WTC11 (cell line): ENCODE measurements at regions not wholly inside any gene's neighbourhood (a gene's known extent, or its start where the extent isn't known, plus 50 kb on each side); places are given as distances from the start of the nearest gene placed in this dataset.

ENCODE experiments used
- ATAC-seq: fragments of 200-7000 bp; cut with Tn5 transposase; 2 replicates; pipeline ENCODE4 v1.10.0; 2021; ENCODE audit warnings: mild to moderate bottlenecking, moderate library complexity
- CTCF ChIA-PET: fragments of 300-600 bp; sonication (Branson Sonifier 250); formaldehyde crosslinking; loops from one replicate; lab custom pipeline; 2021; ENCODE audit warnings: antibody characterized with exemption; lab: Charles Lee
- POLR2A ChIA-PET: fragments of 350-600 bp; sonication (Branson Sonifier 250); formaldehyde crosslinking; loops from one replicate; lab custom pipeline; 2021; ENCODE audit warnings: antibody characterized with exemption; lab: Charles Lee
- DNase-seq: peaks from one replicate; pipeline ENCODE4 v3.0.0; 2021; ENCODE audit warnings: low spot score
- H3K27ac Mint-ChIP-seq: 2 replicates; pipeline ENCODE4 v1.8.0; 2021; ENCODE audit warnings: mixed read lengths
- H3K27me3 Mint-ChIP-seq: 2 replicates; pipeline ENCODE4 v1.8.0; 2021; ENCODE audit warnings: low read depth, mild to moderate bottlenecking, moderate library complexity, mixed read lengths
- H3K36me3 Mint-ChIP-seq: 2 replicates; pipeline ENCODE4 v1.8.0; 2021; ENCODE audit warnings: mixed read lengths
- H3K4me1 Mint-ChIP-seq: 2 replicates; pipeline ENCODE4 v1.8.0; 2022; ENCODE audit warnings: mixed read lengths
- H3K4me3 Mint-ChIP-seq: 2 replicates; pipeline ENCODE4 v1.8.0; 2021; ENCODE audit warnings: mild to moderate bottlenecking, moderate library complexity, mixed read lengths
- H3K9me3 Mint-ChIP-seq: 2 replicates; pipeline ENCODE4 v1.8.0; 2021; ENCODE audit warnings: mixed read lengths
- ATF1 ChIP-seq: sonication (generic); formaldehyde crosslinking; IDR thresholded peaks from 2 replicates; pipeline ENCODE4 v1.8.1; 2023; ENCODE audit warnings: mild to moderate bottlenecking, moderate library complexity, missing genetic modification reagents
- ATF2 ChIP-seq: sonication (generic); formaldehyde crosslinking; IDR thresholded peaks from 2 replicates; pipeline ENCODE4 v1.8.1; 2022; ENCODE audit warnings: low read depth, missing genetic modification reagents, borderline replicate concordance
- CREB1 ChIP-seq: sonication (generic); formaldehyde crosslinking; IDR thresholded peaks from 2 replicates; pipeline ENCODE4 v1.8.0; 2023; ENCODE audit warnings: mild to moderate bottlenecking, missing genetic modification reagents
- MYBL2 ChIP-seq: sonication (generic); formaldehyde crosslinking; IDR thresholded peaks from 2 replicates; pipeline ENCODE4 v1.8.1; 2023; ENCODE audit warnings: mild to moderate bottlenecking, moderate library complexity, missing genetic modification reagents
- NFATC4 ChIP-seq: fragments of 250-450 bp; sonication (Bioruptor Pico); IDR thresholded peaks from 2 replicates; pipeline ENCODE4 v1.9.0; 2021; ENCODE audit warnings: mild to moderate bottlenecking
- NFYB ChIP-seq: sonication (generic); formaldehyde crosslinking; conservative IDR thresholded peaks from 2 replicates; pipeline ENCODE4 v1.8.0; 2022; ENCODE audit warnings: low read depth, missing genetic modification reagents
- RELA ChIP-seq: sonication (generic); formaldehyde crosslinking; IDR thresholded peaks from 2 replicates; pipeline ENCODE4 v1.8.1; 2022; ENCODE audit warnings: missing genetic modification reagents, mild to moderate bottlenecking, borderline replicate concordance
- SOX15 ChIP-seq: fragments of 250-450 bp; sonication (Bioruptor Pico); IDR thresholded peaks from 2 replicates; pipeline ENCODE4 v1.9.0; 2021; ENCODE audit warnings: mild to moderate bottlenecking
- USF1 ChIP-seq: sonication (generic); formaldehyde crosslinking; IDR thresholded peaks from 2 replicates; pipeline ENCODE4 v1.8.0; 2022; ENCODE audit warnings: mild to moderate bottlenecking, missing genetic modification reagents
- ZBTB21 ChIP-seq: sonication (generic); formaldehyde crosslinking; IDR thresholded peaks from 2 replicates; pipeline ENCODE4 v1.8.1; 2023; ENCODE audit warnings: mild to moderate bottlenecking, missing genetic modification reagents, borderline replicate concordance
- ZNF121 ChIP-seq: sonication (generic); formaldehyde crosslinking; IDR thresholded peaks from 2 replicates; pipeline ENCODE4 v1.8.0; 2023; ENCODE audit warnings: missing genetic modification reagents
- ZNF138 ChIP-seq: sonication (generic); formaldehyde crosslinking; conservative IDR thresholded peaks from 2 replicates; pipeline ENCODE4 v1.8.1; 2022; ENCODE audit warnings: mild to moderate bottlenecking, moderate library complexity, missing genetic modification reagents
- ZNF219 ChIP-seq: sonication (generic); formaldehyde crosslinking; IDR thresholded peaks from 2 replicates; pipeline ENCODE4 v1.8.0; 2023; ENCODE audit warnings: missing genetic modification reagents, mild to moderate bottlenecking, borderline replicate concordance
- ZNF416 ChIP-seq: fragments of 250-450 bp; sonication (Bioruptor Pico); IDR thresholded peaks from 2 replicates; pipeline ENCODE4 v1.9.0; 2021; ENCODE audit warnings: mild to moderate bottlenecking, inconsistent platforms
- TF ChIP-seq, protein P1 (sequence below): sonication (generic); formaldehyde crosslinking; conservative IDR thresholded peaks from 2 replicates; pipeline ENCODE4 v1.8.1; 2023; ENCODE audit warnings: mild to moderate bottlenecking, low read depth, missing genetic modification reagents, moderate library complexity
- TF ChIP-seq, protein P2 (sequence below): sonication (generic); formaldehyde crosslinking; IDR thresholded peaks from 2 replicates; pipeline ENCODE4 v1.8.1; 2023; ENCODE audit warnings: mild to moderate bottlenecking, missing genetic modification reagents, borderline replicate concordance
- TF ChIP-seq, protein P3 (sequence below): sonication (generic); formaldehyde crosslinking; IDR thresholded peaks from 2 replicates; pipeline ENCODE4 v1.8.1; 2023; ENCODE audit warnings: mild to moderate bottlenecking, missing genetic modification reagents
- TF ChIP-seq, protein P4 (sequence below): sonication (generic); formaldehyde crosslinking; IDR thresholded peaks from 2 replicates; pipeline ENCODE4 v1.8.0; 2023; ENCODE audit warnings: missing genetic modification reagents, mild to moderate bottlenecking, borderline replicate concordance
- TF ChIP-seq, protein P5 (sequence below): sonication (generic); formaldehyde crosslinking; IDR thresholded peaks from 2 replicates; pipeline ENCODE4 v1.8.1; 2023; ENCODE audit warnings: mild to moderate bottlenecking, missing genetic modification reagents

DNA sequence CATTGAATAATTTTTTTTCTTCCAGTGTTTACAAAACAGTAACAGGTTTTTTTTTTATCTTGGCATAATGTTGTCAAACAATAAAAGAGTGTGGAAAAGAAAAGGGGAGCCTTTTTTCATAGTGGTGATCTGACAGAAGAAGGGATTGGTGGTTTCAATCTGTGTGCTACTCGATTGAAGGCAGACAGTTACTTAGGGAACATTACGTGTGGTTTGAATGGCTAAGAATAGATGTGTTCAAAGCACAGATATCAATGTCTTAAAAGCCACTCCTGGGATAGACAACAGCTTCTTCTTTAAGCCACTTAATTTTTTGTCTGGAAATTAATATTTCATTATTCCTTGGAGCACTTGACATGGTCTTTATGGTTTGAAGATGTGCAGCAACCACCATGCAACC lies 558.6 kb upstream of the ADGRL2 start:
- Mint-ChIP-seq H3K27ac (no peak overlapping the region), H3K9me3 (peaks cover 25% of the 10 kb centered on the region)
- ATAC-seq = no peak
- TF ChIP-seq, protein P1, sequence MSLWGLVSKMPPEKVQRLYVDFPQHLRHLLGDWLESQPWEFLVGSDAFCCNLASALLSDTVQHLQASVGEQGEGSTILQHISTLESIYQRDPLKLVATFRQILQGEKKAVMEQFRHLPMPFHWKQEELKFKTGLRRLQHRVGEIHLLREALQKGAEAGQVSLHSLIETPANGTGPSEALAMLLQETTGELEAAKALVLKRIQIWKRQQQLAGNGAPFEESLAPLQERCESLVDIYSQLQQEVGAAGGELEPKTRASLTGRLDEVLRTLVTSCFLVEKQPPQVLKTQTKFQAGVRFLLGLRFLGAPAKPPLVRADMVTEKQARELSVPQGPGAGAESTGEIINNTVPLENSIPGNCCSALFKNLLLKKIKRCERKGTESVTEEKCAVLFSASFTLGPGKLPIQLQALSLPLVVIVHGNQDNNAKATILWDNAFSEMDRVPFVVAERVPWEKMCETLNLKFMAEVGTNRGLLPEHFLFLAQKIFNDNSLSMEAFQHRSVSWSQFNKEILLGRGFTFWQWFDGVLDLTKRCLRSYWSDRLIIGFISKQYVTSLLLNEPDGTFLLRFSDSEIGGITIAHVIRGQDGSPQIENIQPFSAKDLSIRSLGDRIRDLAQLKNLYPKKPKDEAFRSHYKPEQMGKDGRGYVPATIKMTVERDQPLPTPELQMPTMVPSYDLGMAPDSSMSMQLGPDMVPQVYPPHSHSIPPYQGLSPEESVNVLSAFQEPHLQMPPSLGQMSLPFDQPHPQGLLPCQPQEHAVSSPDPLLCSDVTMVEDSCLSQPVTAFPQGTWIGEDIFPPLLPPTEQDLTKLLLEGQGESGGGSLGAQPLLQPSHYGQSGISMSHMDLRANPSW = no peak
- TF ChIP-seq, protein P2, sequence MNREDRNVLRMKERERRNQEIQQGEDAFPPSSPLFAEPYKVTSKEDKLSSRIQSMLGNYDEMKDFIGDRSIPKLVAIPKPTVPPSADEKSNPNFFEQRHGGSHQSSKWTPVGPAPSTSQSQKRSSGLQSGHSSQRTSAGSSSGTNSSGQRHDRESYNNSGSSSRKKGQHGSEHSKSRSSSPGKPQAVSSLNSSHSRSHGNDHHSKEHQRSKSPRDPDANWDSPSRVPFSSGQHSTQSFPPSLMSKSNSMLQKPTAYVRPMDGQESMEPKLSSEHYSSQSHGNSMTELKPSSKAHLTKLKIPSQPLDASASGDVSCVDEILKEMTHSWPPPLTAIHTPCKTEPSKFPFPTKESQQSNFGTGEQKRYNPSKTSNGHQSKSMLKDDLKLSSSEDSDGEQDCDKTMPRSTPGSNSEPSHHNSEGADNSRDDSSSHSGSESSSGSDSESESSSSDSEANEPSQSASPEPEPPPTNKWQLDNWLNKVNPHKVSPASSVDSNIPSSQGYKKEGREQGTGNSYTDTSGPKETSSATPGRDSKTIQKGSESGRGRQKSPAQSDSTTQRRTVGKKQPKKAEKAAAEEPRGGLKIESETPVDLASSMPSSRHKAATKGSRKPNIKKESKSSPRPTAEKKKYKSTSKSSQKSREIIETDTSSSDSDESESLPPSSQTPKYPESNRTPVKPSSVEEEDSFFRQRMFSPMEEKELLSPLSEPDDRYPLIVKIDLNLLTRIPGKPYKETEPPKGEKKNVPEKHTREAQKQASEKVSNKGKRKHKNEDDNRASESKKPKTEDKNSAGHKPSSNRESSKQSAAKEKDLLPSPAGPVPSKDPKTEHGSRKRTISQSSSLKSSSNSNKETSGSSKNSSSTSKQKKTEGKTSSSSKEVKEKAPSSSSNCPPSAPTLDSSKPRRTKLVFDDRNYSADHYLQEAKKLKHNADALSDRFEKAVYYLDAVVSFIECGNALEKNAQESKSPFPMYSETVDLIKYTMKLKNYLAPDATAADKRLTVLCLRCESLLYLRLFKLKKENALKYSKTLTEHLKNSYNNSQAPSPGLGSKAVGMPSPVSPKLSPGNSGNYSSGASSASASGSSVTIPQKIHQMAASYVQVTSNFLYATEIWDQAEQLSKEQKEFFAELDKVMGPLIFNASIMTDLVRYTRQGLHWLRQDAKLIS (CRISPR knock-in tag) = no peak
- TF ChIP-seq NFYB (no peak), RELA (CRISPR knock-in tag) (no peak), ZNF138 (CRISPR knock-in tag) (no peak), CREB1 (CRISPR knock-in tag) (no peak), ATF2 (no peak), ZBTB21 (CRISPR knock-in tag) (no peak), ZNF219 (no peak), USF1 (CRISPR knock-in tag) (no peak), ZNF416 (CRISPR knock-in tag) (no peak), ATF1 (CRISPR knock-in tag) (no peak), MYBL2 (CRISPR knock-in tag) (no peak), ZNF121 (CRISPR knock-in tag) (no peak), SOX15 (CRISPR knock-in tag) (no peak), NFATC4 (CRISPR knock-in tag) (no peak)
- TF ChIP-seq, protein P3, sequence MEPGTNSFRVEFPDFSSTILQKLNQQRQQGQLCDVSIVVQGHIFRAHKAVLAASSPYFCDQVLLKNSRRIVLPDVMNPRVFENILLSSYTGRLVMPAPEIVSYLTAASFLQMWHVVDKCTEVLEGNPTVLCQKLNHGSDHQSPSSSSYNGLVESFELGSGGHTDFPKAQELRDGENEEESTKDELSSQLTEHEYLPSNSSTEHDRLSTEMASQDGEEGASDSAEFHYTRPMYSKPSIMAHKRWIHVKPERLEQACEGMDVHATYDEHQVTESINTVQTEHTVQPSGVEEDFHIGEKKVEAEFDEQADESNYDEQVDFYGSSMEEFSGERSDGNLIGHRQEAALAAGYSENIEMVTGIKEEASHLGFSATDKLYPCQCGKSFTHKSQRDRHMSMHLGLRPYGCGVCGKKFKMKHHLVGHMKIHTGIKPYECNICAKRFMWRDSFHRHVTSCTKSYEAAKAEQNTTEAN (CRISPR knock-in tag) = no peak
- TF ChIP-seq, protein P4, sequence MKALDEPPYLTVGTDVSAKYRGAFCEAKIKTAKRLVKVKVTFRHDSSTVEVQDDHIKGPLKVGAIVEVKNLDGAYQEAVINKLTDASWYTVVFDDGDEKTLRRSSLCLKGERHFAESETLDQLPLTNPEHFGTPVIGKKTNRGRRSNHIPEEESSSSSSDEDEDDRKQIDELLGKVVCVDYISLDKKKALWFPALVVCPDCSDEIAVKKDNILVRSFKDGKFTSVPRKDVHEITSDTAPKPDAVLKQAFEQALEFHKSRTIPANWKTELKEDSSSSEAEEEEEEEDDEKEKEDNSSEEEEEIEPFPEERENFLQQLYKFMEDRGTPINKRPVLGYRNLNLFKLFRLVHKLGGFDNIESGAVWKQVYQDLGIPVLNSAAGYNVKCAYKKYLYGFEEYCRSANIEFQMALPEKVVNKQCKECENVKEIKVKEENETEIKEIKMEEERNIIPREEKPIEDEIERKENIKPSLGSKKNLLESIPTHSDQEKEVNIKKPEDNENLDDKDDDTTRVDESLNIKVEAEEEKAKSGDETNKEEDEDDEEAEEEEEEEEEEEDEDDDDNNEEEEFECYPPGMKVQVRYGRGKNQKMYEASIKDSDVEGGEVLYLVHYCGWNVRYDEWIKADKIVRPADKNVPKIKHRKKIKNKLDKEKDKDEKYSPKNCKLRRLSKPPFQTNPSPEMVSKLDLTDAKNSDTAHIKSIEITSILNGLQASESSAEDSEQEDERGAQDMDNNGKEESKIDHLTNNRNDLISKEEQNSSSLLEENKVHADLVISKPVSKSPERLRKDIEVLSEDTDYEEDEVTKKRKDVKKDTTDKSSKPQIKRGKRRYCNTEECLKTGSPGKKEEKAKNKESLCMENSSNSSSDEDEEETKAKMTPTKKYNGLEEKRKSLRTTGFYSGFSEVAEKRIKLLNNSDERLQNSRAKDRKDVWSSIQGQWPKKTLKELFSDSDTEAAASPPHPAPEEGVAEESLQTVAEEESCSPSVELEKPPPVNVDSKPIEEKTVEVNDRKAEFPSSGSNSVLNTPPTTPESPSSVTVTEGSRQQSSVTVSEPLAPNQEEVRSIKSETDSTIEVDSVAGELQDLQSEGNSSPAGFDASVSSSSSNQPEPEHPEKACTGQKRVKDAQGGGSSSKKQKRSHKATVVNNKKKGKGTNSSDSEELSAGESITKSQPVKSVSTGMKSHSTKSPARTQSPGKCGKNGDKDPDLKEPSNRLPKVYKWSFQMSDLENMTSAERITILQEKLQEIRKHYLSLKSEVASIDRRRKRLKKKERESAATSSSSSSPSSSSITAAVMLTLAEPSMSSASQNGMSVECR (CRISPR knock-in tag) = no peak
- TF ChIP-seq, protein P5, sequence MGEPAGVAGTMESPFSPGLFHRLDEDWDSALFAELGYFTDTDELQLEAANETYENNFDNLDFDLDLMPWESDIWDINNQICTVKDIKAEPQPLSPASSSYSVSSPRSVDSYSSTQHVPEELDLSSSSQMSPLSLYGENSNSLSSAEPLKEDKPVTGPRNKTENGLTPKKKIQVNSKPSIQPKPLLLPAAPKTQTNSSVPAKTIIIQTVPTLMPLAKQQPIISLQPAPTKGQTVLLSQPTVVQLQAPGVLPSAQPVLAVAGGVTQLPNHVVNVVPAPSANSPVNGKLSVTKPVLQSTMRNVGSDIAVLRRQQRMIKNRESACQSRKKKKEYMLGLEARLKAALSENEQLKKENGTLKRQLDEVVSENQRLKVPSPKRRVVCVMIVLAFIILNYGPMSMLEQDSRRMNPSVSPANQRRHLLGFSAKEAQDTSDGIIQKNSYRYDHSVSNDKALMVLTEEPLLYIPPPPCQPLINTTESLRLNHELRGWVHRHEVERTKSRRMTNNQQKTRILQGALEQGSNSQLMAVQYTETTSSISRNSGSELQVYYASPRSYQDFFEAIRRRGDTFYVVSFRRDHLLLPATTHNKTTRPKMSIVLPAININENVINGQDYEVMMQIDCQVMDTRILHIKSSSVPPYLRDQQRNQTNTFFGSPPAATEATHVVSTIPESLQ (CRISPR knock-in tag) = no peak
- TF ChIP-seq, all 79 proteins: peak for 0
- Mint-ChIP-seq H3K4me3 (no peak overlapping the region), H3K36me3 (peaks cover 33% of the 10 kb centered on the region), H3K27me3 (no peaks in the 10 kb centered on the region), H3K4me1 (peaks cover 79% of the 10 kb centered on the region)
- POLR2A ChIA-PET = no interaction called here
- CTCF ChIA-PET = no interaction called here
- no peak for DNase-seq
